Astrocyte (in vitro differentiated cells and primary cell): ENCODE measurements at regions not wholly inside any gene's neighbourhood (a gene's known extent, or its start where the extent isn't known, plus 50 kb on each side); places are given as distances from the start of the nearest gene placed in this dataset.

Source experiments
- DNase-seq: peaks from one replicate; pipeline ENCODE4 v3.0.0-alpha.2; 2010; ENCODE audit warnings: low read depth
- FAIRE-seq: peaks from 2 replicates; lab custom pipeline; 2011; peaks lifted over from hg19 to GRCh38; lab: Jason Lieb, UNC
- H2AFZ ChIP-seq: 2 replicates; pipeline ENCODE4 v1.6.0; 2012; ENCODE audit warnings: low read depth, low read length, inconsistent platforms
- H3K27ac ChIP-seq: 2 replicates; pipeline ENCODE4 v1.5.1; 2011; ENCODE audit warnings: low read depth, low read length, inconsistent platforms
- H3K27me3 ChIP-seq: 2 replicates; pipeline ENCODE4 v1.6.0; 2011; ENCODE audit warnings: low read length, inconsistent platforms; ENCODE audit not compliant: insufficient read depth
- H3K36me3 ChIP-seq: 2 replicates; pipeline ENCODE4 v1.5.1; 2011; ENCODE audit warnings: low read length, inconsistent platforms; ENCODE audit not compliant: insufficient read depth
- H3K4me1 ChIP-seq: 2 replicates; pipeline ENCODE4 v1.5.1; 2011; ENCODE audit warnings: low read length, inconsistent platforms; ENCODE audit not compliant: insufficient read depth
- H3K4me2 ChIP-seq: 2 replicates; pipeline ENCODE4 v1.6.0; 2012; ENCODE audit warnings: low read length, inconsistent platforms
- H3K4me3 ChIP-seq: 2 replicates; pipeline ENCODE4 v1.5.1; 2011; ENCODE audit warnings: low read depth, mild to moderate bottlenecking, low read length, inconsistent platforms; ENCODE audit not compliant: insufficient read depth
- H3K79me2 ChIP-seq: 2 replicates; pipeline ENCODE4 v1.6.0; 2012; ENCODE audit warnings: mild to moderate bottlenecking, low read length, inconsistent platforms; ENCODE audit not compliant: insufficient read depth
- H3K9ac ChIP-seq: 2 replicates; pipeline ENCODE4 v1.6.0; 2012; ENCODE audit warnings: mild to moderate bottlenecking, low read length, inconsistent platforms
- H3K9me3 ChIP-seq: 2 replicates; pipeline ENCODE4 v1.5.1; 2012; ENCODE audit warnings: low read depth, mild to moderate bottlenecking, low read length, inconsistent platforms; ENCODE audit not compliant: insufficient read depth
- H4K20me1 ChIP-seq: 2 replicates; pipeline ENCODE4 v1.6.0; 2012; ENCODE audit warnings: low read length, inconsistent platforms; ENCODE audit not compliant: insufficient read depth
- H3K27ac Mint-ChIP-seq: one replicate; pipeline ENCODE4 v1.8.0; 2021; ENCODE audit warnings: mild to moderate bottlenecking, mixed read lengths; ENCODE audit not compliant: unreplicated experiment
- H3K27me3 Mint-ChIP-seq: one replicate; pipeline ENCODE4 v1.8.0; 2021; ENCODE audit warnings: low read depth, mixed read lengths; ENCODE audit not compliant: unreplicated experiment
- H3K36me3 Mint-ChIP-seq: one replicate; pipeline ENCODE4 v1.8.0; 2021; ENCODE audit warnings: low read depth, mixed read lengths; ENCODE audit not compliant: unreplicated experiment
- H3K4me1 Mint-ChIP-seq: one replicate; pipeline ENCODE4 v1.8.0; 2021; ENCODE audit warnings: low read depth, mixed read lengths; ENCODE audit not compliant: unreplicated experiment
- H3K4me3 Mint-ChIP-seq: one replicate; pipeline ENCODE4 v1.8.0; 2021; ENCODE audit warnings: mild to moderate bottlenecking, moderate library complexity, mixed read lengths; ENCODE audit not compliant: unreplicated experiment
- H3K9me3 Mint-ChIP-seq: one replicate; pipeline ENCODE4 v1.8.0; 2021; ENCODE audit warnings: mild to moderate bottlenecking, mixed read lengths; ENCODE audit not compliant: unreplicated experiment
- EZH2 ChIP-seq: IDR thresholded peaks from 2 replicates; pipeline ENCODE4 v1.6.1; 2012; ENCODE audit warnings: mild to moderate bottlenecking, low read length, inconsistent platforms; ENCODE audit not compliant: insufficient read depth
- TF ChIP-seq, protein P1 (sequence below): IDR thresholded peaks from 2 replicates; pipeline ENCODE4 v1.5.1; 2011; ENCODE audit warnings: low read depth, mild to moderate bottlenecking, inconsistent platforms, low read length, moderate library complexity; ENCODE audit not compliant: insufficient read depth

DNA sequence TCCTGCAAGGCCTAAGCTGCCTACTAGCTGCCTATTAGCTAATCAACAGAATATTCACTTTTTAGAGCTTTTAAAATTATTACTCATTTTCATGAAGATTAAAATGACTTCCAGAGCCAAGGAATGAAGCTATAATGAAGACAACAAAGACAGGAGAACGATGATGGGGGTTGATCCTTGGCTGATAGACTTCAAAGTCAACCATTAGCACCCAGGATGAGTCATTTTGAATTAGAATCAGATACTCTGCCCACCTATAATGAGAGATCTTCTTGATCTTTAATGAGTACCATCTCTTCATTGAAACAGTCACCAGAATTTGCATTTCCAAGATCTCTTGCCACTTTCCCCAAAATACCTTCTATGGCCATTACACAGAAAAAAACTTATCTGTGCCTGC is 56.7 kb upstream of the CDYL start:
- H3K4me1 Mint-ChIP-seq = no peaks in the 10 kb centered on the region
- H3K27me3 Mint-ChIP-seq = no peaks in the 10 kb centered on the region
- no peak for FAIRE-seq
- Histone ChIP-seq H3K27ac (no peak overlapping the region), H2AFZ (no peak overlapping the region), H3K27me3 (no peaks in the 10 kb centered on the region), H3K9me3 (no peaks in the 10 kb centered on the region), H3K4me2 (no peak overlapping the region), H3K9ac (no peak overlapping the region), H3K4me1 (no peaks in the 10 kb centered on the region), H3K36me3 (no peaks in the 10 kb centered on the region), H3K79me2 (no peaks in the 10 kb centered on the region), H4K20me1 (no peaks in the 10 kb centered on the region), H3K4me3 (no peak overlapping the region)
- no peak overlapping the region for H3K4me3 Mint-ChIP-seq
- no peaks in the 10 kb centered on the region for H3K9me3 Mint-ChIP-seq
- no peak for DNase-seq
- H3K36me3 Mint-ChIP-seq = no peaks in the 10 kb centered on the region
- TF ChIP-seq, protein P1, sequence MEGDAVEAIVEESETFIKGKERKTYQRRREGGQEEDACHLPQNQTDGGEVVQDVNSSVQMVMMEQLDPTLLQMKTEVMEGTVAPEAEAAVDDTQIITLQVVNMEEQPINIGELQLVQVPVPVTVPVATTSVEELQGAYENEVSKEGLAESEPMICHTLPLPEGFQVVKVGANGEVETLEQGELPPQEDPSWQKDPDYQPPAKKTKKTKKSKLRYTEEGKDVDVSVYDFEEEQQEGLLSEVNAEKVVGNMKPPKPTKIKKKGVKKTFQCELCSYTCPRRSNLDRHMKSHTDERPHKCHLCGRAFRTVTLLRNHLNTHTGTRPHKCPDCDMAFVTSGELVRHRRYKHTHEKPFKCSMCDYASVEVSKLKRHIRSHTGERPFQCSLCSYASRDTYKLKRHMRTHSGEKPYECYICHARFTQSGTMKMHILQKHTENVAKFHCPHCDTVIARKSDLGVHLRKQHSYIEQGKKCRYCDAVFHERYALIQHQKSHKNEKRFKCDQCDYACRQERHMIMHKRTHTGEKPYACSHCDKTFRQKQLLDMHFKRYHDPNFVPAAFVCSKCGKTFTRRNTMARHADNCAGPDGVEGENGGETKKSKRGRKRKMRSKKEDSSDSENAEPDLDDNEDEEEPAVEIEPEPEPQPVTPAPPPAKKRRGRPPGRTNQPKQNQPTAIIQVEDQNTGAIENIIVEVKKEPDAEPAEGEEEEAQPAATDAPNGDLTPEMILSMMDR = no peak
- TF ChIP-seq EZH2 = no peak
- no peak overlapping the region for H3K27ac Mint-ChIP-seq

DNA sequence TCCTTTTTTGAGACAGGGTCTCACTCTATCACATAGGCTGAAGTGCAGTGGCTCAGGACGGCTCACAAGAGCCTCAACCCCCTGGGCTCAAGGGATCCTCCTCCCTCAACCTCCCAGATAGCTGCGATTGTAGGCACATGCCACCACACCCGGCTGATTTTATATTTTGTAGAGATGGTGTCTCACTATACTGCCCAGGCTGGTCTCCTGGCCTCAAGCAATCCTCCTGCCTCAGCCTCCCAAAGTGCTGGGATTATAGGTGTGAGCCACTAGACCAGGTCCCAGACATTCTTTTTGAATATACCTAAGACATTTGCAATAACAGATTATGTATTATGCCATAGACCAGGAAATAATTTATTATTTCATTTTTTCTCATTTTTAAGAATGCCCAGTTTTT is 58.3 kb upstream of the CDYL start:
- Mint-ChIP-seq H3K36me3 (no peaks in the 10 kb centered on the region), H3K4me1 (no peaks in the 10 kb centered on the region), H3K9me3 (peaks cover 3% of the 10 kb centered on the region), H3K27ac (no peak overlapping the region), H3K27me3 (no peaks in the 10 kb centered on the region), H3K4me3 (no peak overlapping the region)
- no peak for FAIRE-seq
- no peak overlapping the region for H3K9ac ChIP-seq
- H2AFZ ChIP-seq = no peak overlapping the region
- H3K4me1 ChIP-seq = no peaks in the 10 kb centered on the region
- H3K27me3 ChIP-seq = no peaks in the 10 kb centered on the region
- no peak overlapping the region for H3K4me3 ChIP-seq
- H3K27ac ChIP-seq = no peak overlapping the region
- H4K20me1 ChIP-seq = no peaks in the 10 kb centered on the region
- no peak overlapping the region for H3K4me2 ChIP-seq
- no peaks in the 10 kb centered on the region for H3K79me2 ChIP-seq
- no peak for DNase-seq
- H3K36me3 ChIP-seq = no peaks in the 10 kb centered on the region
- H3K9me3 ChIP-seq = no peaks in the 10 kb centered on the region
- no peak for TF ChIP-seq EZH2
- TF ChIP-seq, protein P1 = no peak

DNA sequence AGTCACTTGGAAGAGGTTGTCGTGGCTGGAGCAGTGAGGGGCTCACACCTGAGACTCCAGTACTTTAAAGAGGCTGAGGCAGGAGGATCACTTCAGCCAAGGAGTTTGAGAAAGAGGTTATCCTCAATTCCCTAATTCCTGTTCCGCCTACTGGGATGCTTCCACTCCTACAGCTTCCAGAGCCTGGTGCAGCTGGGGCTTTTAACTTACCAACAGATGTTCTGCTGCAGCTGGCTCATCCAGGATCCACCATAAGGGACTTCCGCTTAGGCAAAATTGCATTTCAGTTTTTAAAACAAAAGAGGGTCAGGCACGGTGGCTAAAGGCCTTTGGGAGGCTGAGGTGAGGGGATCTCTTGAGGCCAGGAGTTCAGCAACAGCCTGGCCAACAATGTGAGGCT is 59.1 kb upstream of the CDYL start:
- no peaks in the 10 kb centered on the region for H3K36me3 ChIP-seq
- H3K27ac Mint-ChIP-seq = no peak overlapping the region
- H3K4me3 Mint-ChIP-seq = no peak overlapping the region
- no peaks in the 10 kb centered on the region for H3K4me1 ChIP-seq
- H3K9me3 Mint-ChIP-seq = peaks cover 3% of the 10 kb centered on the region
- no peak overlapping the region for H2AFZ ChIP-seq
- DNase-seq (no peak), FAIRE-seq (no peak)
- TF ChIP-seq, protein P1 = no peak
- no peak for TF ChIP-seq EZH2
- no peaks in the 10 kb centered on the region for H3K36me3 Mint-ChIP-seq
- no peak overlapping the region for H3K4me3 ChIP-seq
- no peak overlapping the region for H3K9ac ChIP-seq
- H4K20me1 ChIP-seq = no peaks in the 10 kb centered on the region
- no peaks in the 10 kb centered on the region for H3K4me1 Mint-ChIP-seq
- no peaks in the 10 kb centered on the region for H3K9me3 ChIP-seq
- H3K79me2 ChIP-seq = no peaks in the 10 kb centered on the region
- H3K27me3 ChIP-seq = no peaks in the 10 kb centered on the region
- H3K4me2 ChIP-seq = no peak overlapping the region
- H3K27ac ChIP-seq = no peak overlapping the region
- no peaks in the 10 kb centered on the region for H3K27me3 Mint-ChIP-seq
